ENCODE measurements at regions not wholly inside any gene's neighbourhood (a gene's known extent, or its start where the extent isn't known, plus 50 kb on each side); places are given as distances from the start of the nearest gene placed in this dataset.

GRCh38 chr12:24455811-24456210 is 493.1 kb downstream of the BCAT1 start:
- TF ChIP-seq REST (IDR thresholded peaks at IDR 0.05; ENCODE audit: insufficient read depth in 1 of 2, low read depth in 2 of 2, low read length in 1 of 2) (no peak), CTCF (IDR thresholded peaks at IDR 0.05) (no peak), SIN3A (IDR thresholded peaks at IDR 0.05; ENCODE audit: borderline replicate concordance, insufficient read depth, low read depth, low read length) (no peak), TCF7L2 (IDR thresholded peaks at IDR 0.05; ENCODE audit: low read depth, low read length) (no peak), POLR2AphosphoS5 (IDR thresholded peaks at IDR 0.05; ENCODE audit: low read depth, low read length) (no peak)

All from Panc1 (cell line).